ENCODE measurements at regions not wholly inside any gene's neighbourhood (a gene's known extent, or its start where the extent isn't known, plus 50 kb on each side); places are given as distances from the start of the nearest gene placed in this dataset.

- no peak for ATAC-seq
- DNase-seq, result no peak
Measured at GRCh38 chr21:43274022-43274945, 105.5 kb downstream of the CRYAA start.

DNA sequence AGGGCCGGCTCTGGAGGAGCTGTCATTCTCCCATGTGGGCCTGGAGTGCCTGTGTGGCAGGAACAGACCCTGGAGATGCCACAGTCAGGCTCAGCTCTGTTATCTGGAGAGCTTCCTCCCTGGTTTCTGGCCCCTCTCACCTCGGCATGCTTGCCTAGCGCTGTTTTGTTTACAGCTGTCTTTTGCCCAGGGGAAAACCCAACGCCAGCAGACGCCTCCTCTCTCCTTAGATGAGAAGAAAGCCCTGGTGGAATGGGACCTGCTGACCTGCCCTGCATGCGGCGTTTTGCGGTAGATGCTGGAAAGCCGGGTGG is 104.9 kb downstream of the CRYAA start:
- DNase-seq (no peak), ATAC-seq (no peak)

- ATAC-seq, result no peak
- no peak for DNase-seq
Measured at GRCh38 chr21:43273016-43273707, 104.4 kb downstream of the CRYAA start.

DNA sequence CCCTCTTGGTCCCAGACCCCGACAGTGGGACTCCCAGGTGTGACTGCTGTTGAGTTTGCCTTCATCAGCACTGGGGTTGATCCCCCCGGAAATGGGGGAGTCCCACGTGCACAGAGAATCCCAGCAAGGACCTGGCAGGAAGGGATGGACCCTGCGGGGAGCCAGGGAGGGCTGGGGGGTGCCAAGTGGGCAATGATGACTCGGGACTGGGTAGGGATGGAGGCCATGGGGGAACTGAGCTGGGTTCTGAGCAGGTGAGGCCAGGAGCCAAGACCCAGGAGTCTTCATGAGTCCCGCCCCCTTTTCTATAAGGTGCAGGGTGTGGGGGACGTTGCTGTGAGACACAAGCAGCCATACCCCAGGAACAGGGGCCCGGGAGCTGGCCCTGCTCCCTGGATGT is 103.8 kb downstream of the CRYAA start:
- ATAC-seq (no peak), DNase-seq (no peak)

DNA sequence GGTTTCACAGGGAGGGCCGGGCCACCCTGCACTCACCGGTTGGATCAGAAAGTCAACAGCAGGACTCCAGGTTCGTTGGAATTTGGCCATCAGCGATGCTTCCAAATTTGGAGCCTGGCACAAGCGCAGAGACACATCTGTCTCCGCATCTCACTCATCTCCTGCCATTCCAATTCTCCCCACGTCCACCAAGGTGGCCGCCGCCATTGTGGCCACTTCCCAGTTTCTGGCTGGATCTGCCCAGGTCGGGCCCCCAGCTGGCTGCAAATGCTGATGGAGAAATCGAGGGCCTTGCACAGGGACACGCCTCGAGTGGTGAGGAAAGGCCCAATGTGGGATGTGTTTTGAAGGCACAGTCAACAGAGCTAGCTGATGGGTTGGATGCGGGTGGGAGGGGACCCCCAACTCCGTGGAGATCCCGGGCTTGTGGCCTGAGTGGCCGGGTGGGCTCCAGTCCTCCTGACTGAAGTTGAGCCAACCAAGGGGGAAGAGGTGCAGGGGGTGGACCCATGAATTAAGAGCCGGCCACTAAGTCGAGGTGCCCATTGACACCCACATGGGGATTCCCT is 102.7 kb downstream of the CRYAA start:
- ATAC-seq (no peak), DNase-seq (no peak)

DNA sequence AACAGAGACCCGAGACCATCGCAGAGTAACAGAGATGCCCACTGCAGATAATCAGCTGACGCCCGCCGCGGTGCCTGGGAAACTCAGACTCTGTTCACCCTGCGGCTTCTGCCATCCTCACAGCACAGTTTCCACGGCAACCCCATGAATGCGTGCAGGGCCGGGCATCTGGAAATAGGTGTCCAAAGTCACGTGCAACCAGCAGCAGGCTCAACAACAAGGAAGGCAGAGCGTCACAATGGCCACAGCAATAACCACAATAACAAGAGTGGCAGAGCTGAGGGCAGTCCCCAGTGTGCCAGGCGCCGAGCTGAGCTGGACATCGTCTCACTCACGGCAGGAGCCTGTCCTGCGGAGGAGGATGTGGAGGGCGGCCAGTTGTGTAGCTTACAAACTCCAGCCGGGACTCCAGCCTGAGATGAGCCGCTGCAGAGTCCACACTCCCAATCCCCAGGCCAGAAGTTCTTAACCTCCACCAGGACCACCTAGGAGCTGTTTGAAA is 102.0 kb downstream of the CRYAA start:
- DNase-seq (no peak), ATAC-seq (no peak)

GRCh38 chr21:43269957-43270705 is 101.3 kb downstream of the CRYAA start:
- no peak for ATAC-seq

DNA sequence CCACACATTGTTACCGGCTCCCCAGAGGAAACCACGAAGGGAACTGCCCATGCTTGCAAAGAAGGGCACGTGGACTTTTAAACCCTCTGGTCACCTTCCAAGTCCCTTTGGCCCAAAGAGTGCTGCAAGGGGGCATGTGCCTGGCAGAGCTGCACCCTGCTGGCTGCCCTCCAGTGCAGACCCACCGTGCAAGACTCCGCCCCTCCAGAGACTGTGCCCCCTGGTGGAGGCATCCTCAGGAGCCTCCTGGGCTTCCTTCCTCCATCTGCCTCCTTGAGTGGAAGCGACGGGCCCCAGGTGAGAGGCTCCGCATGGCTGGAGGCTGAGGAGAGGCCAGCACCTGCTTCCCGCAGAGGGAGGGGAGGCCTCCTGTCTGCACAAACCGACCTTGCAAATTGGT is 100.6 kb downstream of the CRYAA start:
- ATAC-seq (peak; percentile 60), DNase-seq (peak; percentile 64)

More at GRCh38 chr21:43269957-43270705, 101.3 kb downstream of the CRYAA start:
- no peak for DNase-seq

DNA sequence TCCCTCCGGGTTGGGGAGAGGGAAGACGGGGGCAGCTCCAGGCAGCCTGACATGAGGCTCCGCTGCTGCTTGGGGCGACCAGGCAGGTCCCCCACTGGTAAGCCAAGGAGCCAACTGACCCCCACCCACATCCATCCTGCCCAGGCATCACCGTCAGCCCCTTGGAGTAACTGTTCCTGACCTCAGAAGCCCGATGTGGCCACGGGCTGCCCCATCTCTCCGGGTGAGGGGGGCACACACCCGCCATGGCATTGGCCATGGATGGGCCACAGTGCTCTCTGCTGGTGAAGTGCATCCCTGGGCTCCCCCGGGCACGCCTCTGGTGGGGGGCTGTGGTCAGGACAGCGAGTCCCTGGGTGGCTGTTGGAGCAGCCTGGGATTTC is 100.0 kb downstream of the CRYAA start:
- no peak for DNase-seq
- no peak for ATAC-seq

- DNase-seq (no peak), ATAC-seq (no peak)
Measured at GRCh38 chr21:43268086-43268803, 99.4 kb downstream of the CRYAA start.

- DNase-seq (no peak), ATAC-seq (no peak)
Measured at GRCh38 chr21:43267391-43268085, 98.7 kb downstream of the CRYAA start.

- no peak for DNase-seq
Measured at GRCh38 chr21:43266534-43266933, 97.7 kb downstream of the CRYAA start.

GRCh38 chr21:43262427-43262826 is 93.6 kb downstream of the CRYAA start:
- ATAC-seq (peak; percentile 40), DNase-seq (no peak)

More at GRCh38 chr21:43266534-43266933, 97.7 kb downstream of the CRYAA start:
- ATAC-seq, result no peak
